ENCODE measurements at regions not wholly inside any gene's neighbourhood (a gene's known extent, or its start where the extent isn't known, plus 50 kb on each side); places are given as distances from the start of the nearest gene placed in this dataset.
"Not testable (repeated sequence)": the region's sequence is repeated elsewhere in the genome, so short reads cannot be mapped to it uniquely, and the experiment has no call there.

- no peak for FAIRE-seq
These were observed 144.5 kb upstream of the SLC38A2 start for GRCh38 chr12:46516933-46517578.

- no peak for FAIRE-seq
These were observed 143.8 kb upstream of the SLC38A2 start for GRCh38 chr12:46516238-46516932.

- FAIRE-seq = no peak
These were observed 143.3 kb upstream of the SLC38A2 start for GRCh38 chr12:46515829-46516228.

GRCh38 chr12:46514886-46515285, 142.3 kb upstream of the SLC38A2 start:
- no peak for FAIRE-seq

GRCh38 chr12:46510257-46510656, 137.7 kb upstream of the SLC38A2 start:
- not testable (repeated sequence) for FAIRE-seq

DNA sequence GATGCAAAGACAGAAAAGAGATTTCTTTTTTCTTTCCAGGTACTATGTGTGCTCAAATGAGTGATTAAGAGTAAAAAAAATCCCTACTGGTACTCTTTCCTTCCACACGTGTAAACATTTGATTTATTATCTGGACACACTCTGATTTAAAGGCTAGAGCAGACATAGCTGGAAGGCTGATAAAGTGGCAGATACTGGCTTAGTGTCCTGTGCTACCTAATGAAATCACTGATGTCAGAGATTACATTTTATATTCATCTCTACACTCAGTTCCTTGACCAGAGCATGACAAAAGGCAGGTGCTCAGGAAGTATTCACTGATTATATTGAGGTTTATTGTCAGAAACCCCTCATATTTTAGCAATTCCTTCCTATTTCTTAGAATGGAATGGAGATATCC, 136.6 kb upstream of the SLC38A2 start:
- no peak for FAIRE-seq

- FAIRE-seq = no peak
These were observed 136.1 kb upstream of the SLC38A2 start for GRCh38 chr12:46508651-46509050.

GRCh38 chr12:46507766-46508165, 135.2 kb upstream of the SLC38A2 start:
- no peak for FAIRE-seq

- FAIRE-seq = no peak
These were observed 134.4 kb upstream of the SLC38A2 start for GRCh38 chr12:46506961-46507360.

DNA sequence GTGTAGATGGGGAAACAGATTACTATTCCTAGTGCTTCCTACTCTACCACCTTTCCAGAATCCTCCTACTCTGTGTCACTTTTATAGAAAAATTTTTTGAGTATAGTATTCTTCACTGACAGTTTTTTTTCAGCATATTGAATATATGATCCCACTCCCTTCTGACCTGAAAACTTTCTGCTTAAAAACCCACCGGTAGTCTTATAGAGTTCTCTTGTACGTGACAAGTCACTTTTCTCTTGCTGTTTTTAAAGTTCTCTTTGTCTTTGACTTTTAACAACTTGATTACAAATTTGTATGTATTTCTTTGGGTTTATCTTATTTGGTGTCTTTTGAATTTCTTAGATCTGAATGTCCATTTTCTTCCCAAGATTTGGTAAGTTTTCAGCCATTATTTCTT, 133.6 kb upstream of the SLC38A2 start:
- FAIRE-seq = peak; percentile 30

DNA sequence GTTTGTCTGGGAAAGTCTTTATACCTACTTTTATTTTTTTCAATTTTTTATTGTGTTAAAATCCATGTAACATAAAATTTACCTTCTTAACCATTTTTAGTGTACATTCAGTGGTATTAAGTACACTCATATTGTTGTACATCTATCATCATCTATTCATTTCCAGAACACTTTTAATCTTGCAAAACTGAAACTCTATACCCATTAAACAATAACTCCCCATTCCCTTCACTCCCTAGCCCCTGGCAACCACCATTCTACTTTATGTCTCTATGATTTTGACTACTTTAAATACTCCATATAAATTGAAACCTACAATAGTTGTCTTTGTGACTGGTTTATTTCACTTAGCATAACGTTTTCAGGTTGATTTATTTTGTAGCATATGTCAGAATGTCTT, 131.9 kb upstream of the SLC38A2 start:
- no peak for FAIRE-seq

- no peak for FAIRE-seq
These were observed 131.1 kb upstream of the SLC38A2 start for GRCh38 chr12:46503637-46504175.

DNA sequence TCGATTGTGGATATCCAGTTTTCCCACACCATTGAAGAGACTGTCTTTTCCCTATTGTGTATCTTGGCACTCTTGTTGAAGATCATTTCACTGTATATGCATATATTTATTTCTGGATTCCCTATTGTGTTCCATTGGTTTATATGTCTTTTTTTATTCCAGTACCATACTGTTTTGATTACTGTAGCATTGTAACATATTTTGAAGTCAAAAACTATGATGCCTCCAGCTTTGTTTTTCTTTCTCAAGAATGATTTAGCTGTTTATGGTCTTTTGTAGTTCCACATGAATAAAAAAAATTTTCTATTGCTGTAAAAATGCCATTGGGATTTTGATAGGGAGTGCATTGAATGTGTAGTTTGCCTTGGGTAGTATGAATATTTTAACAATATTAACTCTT, 128.1 kb upstream of the SLC38A2 start:
- FAIRE-seq = no peak

GRCh38 chr12:46499901-46500300, 127.3 kb upstream of the SLC38A2 start:
- FAIRE-seq = no peak

- no peak for FAIRE-seq
These were observed 126.7 kb upstream of the SLC38A2 start for GRCh38 chr12:46499226-46499625.

GRCh38 chr12:46497739-46498138, 125.2 kb upstream of the SLC38A2 start:
- no peak for FAIRE-seq

DNA sequence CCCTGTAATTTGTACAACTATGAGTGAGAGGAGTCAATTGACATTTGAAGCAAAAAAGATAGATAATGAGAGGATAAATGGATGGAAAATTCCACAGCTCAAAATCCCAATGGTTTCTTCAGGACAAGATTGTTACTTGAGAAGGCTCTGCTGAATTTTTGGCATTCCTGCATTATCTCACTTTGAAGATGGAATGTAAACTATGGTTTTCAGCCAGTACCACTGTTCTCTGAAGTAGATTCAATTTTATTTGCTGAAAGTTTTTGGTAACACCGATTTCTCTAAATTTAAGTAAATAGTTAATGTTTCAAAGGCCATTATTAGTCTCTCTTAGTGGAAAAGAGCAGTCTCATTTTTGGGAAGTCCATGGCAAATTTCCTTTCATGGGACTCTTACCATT, 121.9 kb upstream of the SLC38A2 start:
- FAIRE-seq = peak; percentile 99

DNA sequence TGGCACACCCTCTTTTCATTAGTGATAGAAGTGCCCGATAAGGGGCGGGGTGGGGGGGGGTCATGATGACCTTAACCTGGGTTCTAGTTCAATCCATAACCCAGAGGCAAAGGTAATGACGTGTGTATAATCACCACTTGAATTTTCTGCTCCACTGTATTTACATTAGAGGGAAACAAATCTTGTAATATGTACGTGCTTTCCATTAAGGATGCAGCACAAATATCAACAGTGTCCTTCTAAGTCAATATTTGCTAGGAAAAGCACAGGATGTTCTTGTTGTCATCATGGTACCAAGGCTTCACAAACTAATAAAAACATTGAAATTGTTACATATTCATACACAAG, 121.2 kb upstream of the SLC38A2 start:
- FAIRE-seq = no peak

DNA sequence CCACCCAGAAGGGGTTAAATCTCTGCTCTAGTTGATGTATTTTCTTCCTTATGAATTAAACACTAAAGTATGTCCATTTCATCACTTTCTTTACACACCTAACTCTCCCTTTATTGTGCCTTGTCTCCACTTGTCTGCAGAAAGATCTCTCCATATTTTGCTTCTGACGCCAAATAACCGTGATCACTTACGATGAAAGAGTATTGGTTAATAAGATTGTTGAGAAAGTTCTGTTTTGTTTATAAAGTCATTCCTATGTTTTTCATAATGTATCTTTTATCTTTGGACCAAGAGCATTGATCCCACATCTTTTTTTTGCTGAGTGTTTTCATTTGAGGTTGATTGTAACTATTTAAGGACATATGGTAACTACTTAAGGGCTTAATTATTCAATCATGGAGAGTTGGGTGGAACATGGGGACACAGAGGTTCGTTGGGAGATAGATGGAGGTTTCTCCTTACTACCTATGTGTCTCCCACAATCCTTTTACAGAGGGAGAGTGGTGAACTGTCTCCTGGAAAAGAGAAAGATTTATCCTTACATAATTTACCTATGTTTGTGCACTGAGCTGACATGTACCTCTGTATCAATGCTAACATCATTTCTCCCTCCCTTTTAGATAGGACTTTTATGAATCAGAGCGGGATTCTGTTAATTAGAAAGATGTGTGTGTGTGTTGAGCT, 120.7 kb upstream of the SLC38A2 start:
- FAIRE-seq = no peak

DNA sequence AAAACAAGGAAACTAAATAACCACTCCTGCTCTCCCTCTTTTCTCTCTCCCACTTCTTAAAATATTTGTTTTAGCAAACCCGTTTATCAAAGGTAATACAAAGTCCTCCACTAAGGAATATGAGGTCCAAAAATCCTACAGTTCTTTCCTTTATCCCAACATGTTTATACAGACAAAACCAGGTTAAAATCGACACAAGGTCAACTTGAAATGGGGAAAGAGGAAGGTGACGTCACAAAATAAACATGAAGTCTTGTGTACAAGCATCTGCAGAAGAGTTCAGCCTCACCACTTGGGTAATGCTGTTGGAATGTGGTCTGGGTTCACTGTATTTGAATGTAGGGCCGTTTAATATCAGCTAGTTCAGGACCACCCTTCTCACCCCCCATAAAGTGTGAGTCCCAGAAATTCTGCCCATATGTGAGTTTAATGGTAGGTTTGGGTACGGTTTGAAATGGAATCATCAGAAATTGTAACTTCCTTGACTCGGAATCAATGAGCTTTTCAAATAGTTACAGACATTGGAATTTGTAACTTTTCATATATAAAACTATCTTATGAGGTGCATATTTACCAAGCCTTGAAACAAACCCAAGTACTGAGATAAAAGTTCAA, 120.0 kb upstream of the SLC38A2 start:
- FAIRE-seq = peak; percentile 95

DNA sequence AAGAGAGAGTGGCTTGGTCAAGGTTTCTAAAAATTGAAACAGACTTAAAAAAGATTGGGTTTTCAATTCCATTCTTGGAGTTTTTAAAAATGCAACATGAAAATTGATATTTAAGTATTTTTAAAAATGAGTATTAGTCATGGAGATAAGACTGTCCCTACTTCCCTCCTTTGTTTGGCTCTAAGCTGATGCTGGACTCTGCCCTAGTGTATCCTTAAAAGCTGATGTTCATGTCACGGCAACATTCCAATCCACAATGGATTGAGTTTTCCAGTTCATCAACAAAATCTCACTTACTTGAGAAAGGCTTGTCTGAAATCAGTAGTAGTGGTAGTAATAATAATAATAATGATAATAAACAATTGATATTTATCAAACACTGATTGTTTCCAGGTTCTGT, 119.0 kb upstream of the SLC38A2 start:
- no peak for FAIRE-seq

- FAIRE-seq = peak; percentile 43
These were observed 118.1 kb upstream of the SLC38A2 start for GRCh38 chr12:46490635-46491034.

DNA sequence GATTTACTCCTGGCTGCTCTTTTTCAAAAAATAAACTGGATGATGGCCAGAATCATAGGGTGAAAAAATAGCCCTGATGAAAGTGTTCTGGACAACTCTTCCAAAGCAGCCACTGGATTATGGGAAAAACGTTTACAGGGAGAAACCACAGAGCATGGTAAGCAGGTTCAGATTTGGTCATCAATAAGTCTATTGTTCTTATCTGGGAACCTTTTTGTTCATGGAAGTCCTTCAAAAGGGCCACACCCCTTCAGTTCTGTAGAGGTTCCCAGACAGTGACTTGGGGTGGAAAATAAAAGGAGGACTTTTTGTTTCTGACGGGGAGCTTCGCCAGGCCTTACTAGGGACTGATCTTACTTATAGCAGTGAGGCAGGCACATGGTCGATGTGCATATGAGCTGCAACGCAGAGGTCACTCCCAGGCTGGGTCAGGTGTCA, 117.4 kb upstream of the SLC38A2 start:
- FAIRE-seq = no peak
